Left forelimb (tissue), 1 donor: ENCODE measurements at regions not wholly inside any gene's neighbourhood (a gene's known extent, or its start where the extent isn't known, plus 50 kb on each side); places are given as distances from the start of the nearest gene placed in this dataset.

Experiments used
- DNase-seq: peaks from one replicate; pipeline ENCODE4 v3.0.0-alpha.2; 2018; ENCODE audit warnings: low spot score

DNA sequence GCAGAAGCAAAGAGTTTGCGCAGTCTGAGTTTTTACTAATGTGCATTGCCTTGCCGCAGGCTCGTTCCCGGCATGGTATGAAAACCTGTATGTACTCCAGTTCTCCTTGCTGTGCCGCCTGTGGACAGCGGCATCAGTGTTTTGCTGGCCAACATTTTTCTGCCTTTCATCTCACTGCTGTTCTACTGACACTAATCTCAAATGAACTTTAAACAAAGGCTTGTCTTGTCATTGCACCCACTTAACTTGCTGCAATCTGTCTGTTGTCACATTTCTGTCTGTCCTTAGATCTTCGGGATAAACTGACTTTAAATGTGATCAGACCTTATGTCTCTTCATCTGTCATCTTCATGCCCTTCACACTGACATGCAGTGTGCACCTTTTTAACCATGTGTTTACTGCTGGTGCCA, 71.7 kb upstream of the ZNRF2 start:
- DNase-seq, result no peak

DNA sequence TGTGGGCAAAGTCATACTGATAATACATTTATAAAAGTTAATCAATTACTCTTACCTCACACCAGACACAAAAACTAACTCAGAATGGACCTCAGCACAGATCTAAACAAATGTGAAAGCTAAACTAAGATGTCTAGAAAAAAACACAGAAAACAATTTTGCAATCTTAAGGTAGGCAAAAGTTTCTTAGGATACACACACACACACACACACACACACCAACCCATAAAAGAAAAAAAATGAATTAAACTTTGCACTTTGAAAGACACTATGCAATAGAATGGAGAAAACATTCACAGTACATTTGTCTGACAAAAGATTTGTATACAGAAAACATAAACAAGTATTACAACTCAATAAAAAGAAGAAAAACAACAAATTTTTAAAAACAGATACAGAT, 70.8 kb upstream of the ZNRF2 start:
- no peak for DNase-seq

DNA sequence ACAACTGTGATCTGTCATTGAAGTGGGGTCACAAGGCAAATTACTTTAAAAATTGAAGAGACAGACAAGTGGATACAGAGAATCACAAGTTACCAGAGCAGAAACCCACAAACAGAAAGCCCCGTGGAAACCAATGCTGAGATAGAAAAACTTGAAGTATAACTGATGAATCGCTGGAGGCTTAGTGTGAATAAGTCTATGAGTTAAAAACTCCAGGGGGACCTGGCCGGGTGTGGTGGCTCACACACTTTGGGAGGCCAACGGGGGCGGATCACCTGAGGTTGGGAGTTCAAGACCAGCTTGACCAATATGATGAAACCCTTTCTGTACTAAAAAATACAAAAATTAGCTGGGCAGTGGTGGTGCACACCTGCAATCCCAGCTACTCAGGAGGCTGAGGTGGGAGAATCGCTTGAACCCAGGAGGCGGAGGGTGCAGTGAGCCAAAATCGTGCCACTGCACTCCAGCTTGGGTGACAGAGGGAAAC, 69.7 kb upstream of the ZNRF2 start:
- no peak for DNase-seq

DNA sequence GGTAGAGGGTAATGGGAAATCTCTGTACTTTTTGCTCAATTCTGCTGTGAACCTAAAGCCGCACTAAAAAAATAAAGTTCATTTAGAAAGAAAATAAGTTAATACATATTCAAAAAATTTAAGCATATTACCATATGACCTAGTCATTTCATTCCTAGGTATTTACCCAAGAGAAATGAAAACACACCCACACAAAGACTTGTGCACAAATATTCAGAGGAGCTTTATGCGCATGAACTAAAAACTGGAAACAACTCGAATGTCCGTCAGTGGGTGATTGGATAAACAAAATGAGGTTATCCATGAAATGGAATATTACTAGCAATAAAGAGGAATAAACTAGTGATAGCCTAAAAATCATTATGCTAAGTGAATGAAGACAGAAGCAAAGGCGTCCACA, 62.6 kb upstream of the ZNRF2 start:
- DNase-seq, result no peak

DNA sequence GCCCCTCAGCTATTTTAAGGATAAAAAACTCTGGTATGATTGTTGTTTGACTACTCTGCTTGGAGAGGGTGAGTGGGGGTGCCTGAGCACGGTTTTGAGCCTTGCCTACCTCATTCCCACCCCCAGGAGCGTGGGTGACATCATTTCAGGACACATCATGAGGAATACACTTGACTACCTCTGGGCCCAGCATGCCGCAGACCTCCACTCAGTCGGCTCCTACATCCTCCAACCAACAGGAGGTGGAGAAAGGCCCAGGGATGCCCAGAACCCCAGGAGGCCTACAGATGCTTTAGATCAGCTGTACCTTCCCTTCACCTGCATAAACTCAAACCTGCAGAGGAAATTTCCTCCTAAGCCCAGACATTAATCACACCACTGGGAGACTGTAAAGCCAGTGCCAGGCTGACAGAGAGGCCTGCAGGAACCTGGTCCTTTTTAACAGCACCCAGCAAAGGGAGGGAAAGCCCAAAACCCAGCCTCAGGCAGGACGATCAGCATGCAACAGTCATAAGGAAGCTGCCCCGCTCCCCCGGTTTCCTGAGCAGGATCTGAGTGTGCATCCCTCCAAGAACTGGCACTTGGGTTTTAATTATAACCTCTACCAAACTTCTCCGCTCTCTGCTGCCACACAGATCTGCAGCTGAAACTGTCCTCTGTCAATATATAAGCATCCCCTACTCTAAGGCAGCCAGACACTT, 61.7 kb upstream of the ZNRF2 start:
- DNase-seq, result no peak

DNA sequence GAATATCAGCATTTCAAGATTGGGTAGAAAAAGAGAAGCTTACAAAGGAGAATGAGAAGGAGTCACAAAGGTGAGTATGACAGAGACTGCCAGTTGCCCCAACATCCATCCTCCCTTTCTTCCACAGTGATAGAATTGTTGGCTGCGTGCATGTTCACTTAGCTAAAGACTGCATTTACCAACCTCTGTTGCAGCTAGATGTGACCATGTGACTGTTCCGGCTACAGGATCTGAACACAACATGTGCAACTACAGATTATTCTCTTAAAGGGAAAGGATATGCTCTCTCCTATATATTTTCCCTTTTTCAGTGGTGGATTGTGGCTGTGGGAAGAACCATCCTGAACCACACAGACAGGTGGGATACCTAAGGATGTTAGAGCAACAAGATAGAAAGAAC, 60.5 kb upstream of the ZNRF2 start:
- DNase-seq, result no peak

DNA sequence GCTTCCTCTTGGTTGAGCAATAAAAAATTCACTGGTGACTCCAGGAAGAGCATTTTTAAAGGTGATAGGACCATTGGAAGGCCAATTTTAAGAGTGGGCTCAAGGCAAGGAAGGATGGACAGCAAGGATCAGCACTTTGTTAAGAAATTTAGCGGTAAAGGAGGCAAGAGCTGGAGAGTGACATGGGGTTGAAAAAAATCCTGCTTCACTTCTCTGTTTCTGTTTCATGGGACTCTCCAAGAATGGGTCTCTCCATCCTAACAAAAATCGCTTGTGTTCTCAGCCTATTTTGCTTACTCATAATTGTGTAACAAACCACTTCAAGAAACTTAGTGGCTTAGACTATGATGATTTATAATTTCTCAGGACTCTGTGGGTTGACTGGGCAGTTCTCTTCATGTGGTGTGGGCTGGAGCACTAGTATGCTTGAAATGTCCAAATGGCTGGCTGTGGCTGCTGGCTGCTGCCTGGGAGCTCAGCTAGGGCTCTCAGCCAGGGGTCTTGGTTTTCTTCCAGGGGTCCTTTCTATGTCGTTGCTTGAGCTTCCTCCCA, 59.8 kb upstream of the ZNRF2 start:
- DNase-seq, result no peak

DNA sequence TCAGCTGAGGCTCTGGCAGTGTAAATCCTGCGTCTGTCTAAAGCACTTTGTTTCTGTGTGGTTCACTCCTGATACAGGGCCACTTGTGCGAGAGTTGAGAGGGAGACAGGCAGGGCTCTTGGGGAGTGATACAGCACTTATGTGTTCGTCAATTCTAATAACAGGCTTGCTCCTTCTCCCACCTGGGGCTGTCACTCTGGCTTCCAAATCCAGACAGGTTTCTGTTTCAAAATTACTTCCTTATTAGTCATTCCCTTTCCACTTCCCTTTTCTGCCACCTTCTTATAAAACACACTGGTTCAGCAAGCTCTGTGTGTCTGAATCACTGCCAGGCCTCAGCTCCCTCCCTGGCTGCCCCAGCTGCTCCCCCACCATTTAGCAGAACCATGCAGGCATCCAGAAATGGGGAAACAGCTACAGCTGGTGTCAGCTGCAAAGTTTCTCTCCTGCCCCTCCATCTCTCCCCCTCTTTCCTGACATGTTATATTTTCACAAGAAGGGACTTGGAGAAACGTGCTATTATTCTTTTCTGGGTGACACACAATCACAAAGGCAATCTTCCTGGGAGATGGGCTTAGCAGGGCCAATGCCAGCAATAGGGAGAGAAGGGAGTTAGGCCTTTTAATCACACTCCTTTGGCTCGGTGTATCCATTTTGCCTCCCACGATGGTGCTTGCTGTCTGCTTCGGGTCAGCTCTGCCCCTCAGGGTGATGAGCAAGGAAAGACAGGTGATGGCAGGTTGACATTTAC, 58.4 kb upstream of the ZNRF2 start:
- DNase-seq, result peak; percentile 74

DNA sequence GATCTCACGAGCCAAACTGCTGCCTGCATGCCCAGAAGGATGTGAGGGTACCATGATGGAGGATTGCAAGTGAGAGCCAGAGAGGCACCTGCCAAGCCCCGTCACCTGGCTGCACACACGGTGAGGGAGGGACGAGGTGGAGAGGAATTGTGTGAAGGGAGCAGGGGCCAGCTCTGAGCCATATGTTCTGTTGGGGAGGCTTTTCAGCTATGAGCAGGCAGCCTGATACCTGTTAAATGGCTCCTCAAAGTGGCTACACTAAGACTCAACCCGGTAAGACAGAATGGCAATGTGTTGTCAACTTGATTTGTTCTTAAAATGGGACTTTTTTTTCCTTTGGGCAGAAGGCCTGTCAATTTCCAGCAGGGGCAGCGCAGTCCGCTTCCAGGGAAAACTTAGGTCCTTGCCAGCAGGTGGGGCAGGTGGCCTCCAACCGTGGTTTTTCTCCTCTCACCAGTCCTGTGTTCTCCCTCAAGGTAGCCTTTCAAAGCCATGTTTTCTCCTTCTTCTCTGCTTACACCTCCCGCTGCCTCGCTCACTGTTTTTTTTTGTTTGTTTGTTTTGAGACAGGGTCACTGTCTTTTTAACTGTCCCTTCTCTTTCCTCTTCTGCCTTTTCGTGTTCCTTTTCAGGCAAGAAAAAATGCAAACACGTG, 57.7 kb upstream of the ZNRF2 start:
- DNase-seq, result no peak

DNA sequence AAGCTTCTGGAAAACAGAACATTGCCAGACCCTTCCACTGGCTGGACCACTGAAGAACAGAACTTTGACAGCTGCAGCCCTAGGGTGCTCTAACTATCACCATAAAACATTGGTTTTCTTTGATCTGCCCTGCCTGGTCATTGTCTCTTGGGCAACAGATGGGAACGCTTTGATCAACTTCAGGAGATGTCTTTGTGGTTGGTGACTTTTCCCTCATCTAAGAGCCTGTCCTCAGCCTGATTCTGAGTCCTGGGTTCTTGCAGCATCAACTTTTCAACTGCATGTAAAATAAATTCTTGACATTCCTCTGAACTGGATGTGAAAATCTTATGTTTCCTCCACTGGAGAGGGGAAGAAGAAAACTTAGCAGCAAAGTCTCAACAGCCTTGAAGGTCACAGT, 53.1 kb upstream of the ZNRF2 start:
- DNase-seq, result no peak

DNA sequence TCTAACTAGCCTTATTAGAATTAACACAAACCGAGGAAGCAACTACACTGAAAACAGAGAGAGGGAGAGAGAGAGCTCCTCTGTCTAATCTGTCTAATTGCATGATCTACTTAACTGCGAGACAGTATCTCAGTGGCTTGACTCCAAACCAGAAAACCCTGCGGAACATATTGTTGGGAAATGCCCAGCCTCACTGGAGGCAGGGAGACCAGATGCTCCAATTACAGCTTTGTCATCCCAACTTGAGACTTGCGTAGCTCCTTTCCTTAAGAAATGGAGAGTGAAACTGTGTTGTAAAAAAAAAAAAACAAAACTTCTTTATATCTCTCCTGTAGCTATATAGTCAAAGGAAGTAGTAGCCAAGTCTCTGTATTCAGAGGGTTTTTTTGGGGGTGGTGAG, 52.0 kb upstream of the ZNRF2 start:
- no peak for DNase-seq
